ENCODE measurements at regions not wholly inside any gene's neighbourhood (a gene's known extent, or its start where the extent isn't known, plus 50 kb on each side); places are given as distances from the start of the nearest gene placed in this dataset.
"Not testable (repeated sequence)": the region's sequence is repeated elsewhere in the genome, so short reads cannot be mapped to it uniquely, and the experiment has no call there.

GRCh38 chr6:56815436-56815835 is 139.5 kb upstream of the BEND6 start:
- Histone ChIP-seq H3K4me1 (ENCODE audit: control insufficient read depth, insufficient read depth, low read length) (no peaks in the 10 kb centered on the region), H3K9ac (ENCODE audit: extremely low read depth, low read length, poor library complexity, severe bottlenecking) (no peak overlapping the region), H3K36me3 (ENCODE audit: control insufficient read depth, insufficient read depth, low read length) (no peaks in the 10 kb centered on the region), H3K4me3 (ENCODE audit: low read length) (no peak overlapping the region), H3K9me3 (ENCODE audit: control insufficient read depth, low read length) (no peaks in the 10 kb centered on the region), H3K27me3 (ENCODE audit: control insufficient read depth, insufficient read depth, low read length, poor library complexity, severe bottlenecking) (no peaks in the 10 kb centered on the region), H3K27ac (ENCODE audit: low read depth, low read length) (no peak overlapping the region)
- TF ChIP-seq, protein P1, sequence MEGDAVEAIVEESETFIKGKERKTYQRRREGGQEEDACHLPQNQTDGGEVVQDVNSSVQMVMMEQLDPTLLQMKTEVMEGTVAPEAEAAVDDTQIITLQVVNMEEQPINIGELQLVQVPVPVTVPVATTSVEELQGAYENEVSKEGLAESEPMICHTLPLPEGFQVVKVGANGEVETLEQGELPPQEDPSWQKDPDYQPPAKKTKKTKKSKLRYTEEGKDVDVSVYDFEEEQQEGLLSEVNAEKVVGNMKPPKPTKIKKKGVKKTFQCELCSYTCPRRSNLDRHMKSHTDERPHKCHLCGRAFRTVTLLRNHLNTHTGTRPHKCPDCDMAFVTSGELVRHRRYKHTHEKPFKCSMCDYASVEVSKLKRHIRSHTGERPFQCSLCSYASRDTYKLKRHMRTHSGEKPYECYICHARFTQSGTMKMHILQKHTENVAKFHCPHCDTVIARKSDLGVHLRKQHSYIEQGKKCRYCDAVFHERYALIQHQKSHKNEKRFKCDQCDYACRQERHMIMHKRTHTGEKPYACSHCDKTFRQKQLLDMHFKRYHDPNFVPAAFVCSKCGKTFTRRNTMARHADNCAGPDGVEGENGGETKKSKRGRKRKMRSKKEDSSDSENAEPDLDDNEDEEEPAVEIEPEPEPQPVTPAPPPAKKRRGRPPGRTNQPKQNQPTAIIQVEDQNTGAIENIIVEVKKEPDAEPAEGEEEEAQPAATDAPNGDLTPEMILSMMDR (conservative IDR thresholded peaks at IDR 0.05): no peak
- no peak overlapping the region for H3K27ac Mint-ChIP-seq
- no peak for DNase-seq
- no peaks in the 10 kb centered on the region for H3K9me3 Mint-ChIP-seq
- H3K27me3 Mint-ChIP-seq (ENCODE audit: insufficient read depth): no peaks in the 10 kb centered on the region
- H3K4me3 Mint-ChIP-seq: no peak overlapping the region
- H3K4me1 Mint-ChIP-seq: peaks cover 20% of the 10 kb centered on the region
- H3K36me3 Mint-ChIP-seq (ENCODE audit: low read depth): no peaks in the 10 kb centered on the region

- H3K4me3 Mint-ChIP-seq: no peak overlapping the region
- Histone ChIP-seq H3K4me3 (ENCODE audit: low read length) (no peak overlapping the region), H3K27ac (ENCODE audit: low read depth, low read length) (no peak overlapping the region), H3K27me3 (ENCODE audit: control insufficient read depth, insufficient read depth, low read length, poor library complexity, severe bottlenecking) (no peaks in the 10 kb centered on the region), H3K4me1 (ENCODE audit: control insufficient read depth, insufficient read depth, low read length) (no peaks in the 10 kb centered on the region), H3K36me3 (ENCODE audit: control insufficient read depth, insufficient read depth, low read length) (no peaks in the 10 kb centered on the region), H3K9ac (ENCODE audit: extremely low read depth, low read length, poor library complexity, severe bottlenecking) (no peak overlapping the region), H3K9me3 (ENCODE audit: control insufficient read depth, low read length) (no peaks in the 10 kb centered on the region)
- TF ChIP-seq, protein P1 (conservative IDR thresholded peaks at IDR 0.05): no peak
- no peak overlapping the region for H3K27ac Mint-ChIP-seq
- H3K36me3 Mint-ChIP-seq (ENCODE audit: low read depth): no peaks in the 10 kb centered on the region
- no peak for DNase-seq
- WGBS, 2 experiments (ENCODE audit: insufficient coverage in 1 of 2, insufficient read length in 1 of 2): 92 to 100% methylated on average over 1 to 7 of the region's 7 CpGs
- no peaks in the 10 kb centered on the region for H3K9me3 Mint-ChIP-seq
- peaks cover 20% of the 10 kb centered on the region for H3K4me1 Mint-ChIP-seq
- H3K27me3 Mint-ChIP-seq (ENCODE audit: insufficient read depth): no peaks in the 10 kb centered on the region
Observed at GRCh38 chr6:56814802-56815201, 140.1 kb upstream of the BEND6 start.

- Mint-ChIP-seq H3K27me3 (ENCODE audit: insufficient read depth) (no peaks in the 10 kb centered on the region), H3K9me3 (no peaks in the 10 kb centered on the region), H3K27ac (no peak overlapping the region), H3K4me3 (no peak overlapping the region), H3K4me1 (peaks cover 20% of the 10 kb centered on the region), H3K36me3 (ENCODE audit: low read depth) (no peaks in the 10 kb centered on the region)
- WGBS, 2 experiments (ENCODE audit: insufficient coverage in 1 of 2, insufficient read length in 1 of 2): 88 to 95% methylated on average over 2 to 3 of the region's 3 CpGs
- Histone ChIP-seq H3K27me3 (ENCODE audit: control insufficient read depth, insufficient read depth, low read length, poor library complexity, severe bottlenecking) (no peaks in the 10 kb centered on the region), H3K4me3 (ENCODE audit: low read length) (no peak overlapping the region), H3K27ac (ENCODE audit: low read depth, low read length) (no peak overlapping the region), H3K9me3 (ENCODE audit: control insufficient read depth, low read length) (no peaks in the 10 kb centered on the region), H3K9ac (ENCODE audit: extremely low read depth, low read length, poor library complexity, severe bottlenecking) (no peak overlapping the region), H3K4me1 (ENCODE audit: control insufficient read depth, insufficient read depth, low read length) (no peaks in the 10 kb centered on the region), H3K36me3 (ENCODE audit: control insufficient read depth, insufficient read depth, low read length) (no peaks in the 10 kb centered on the region)
- TF ChIP-seq, protein P1 (conservative IDR thresholded peaks at IDR 0.05): no peak
- no peak for DNase-seq
Observed at GRCh38 chr6:56814308-56814707, 140.6 kb upstream of the BEND6 start.

- H3K9ac ChIP-seq (ENCODE audit: extremely low read depth, low read length, poor library complexity, severe bottlenecking); H3K9me3 ChIP-seq (ENCODE audit: control insufficient read depth, low read length); H3K27me3 ChIP-seq (ENCODE audit: control insufficient read depth, insufficient read depth, low read length, poor library complexity, severe bottlenecking); H3K4me3 ChIP-seq (ENCODE audit: low read length); H3K27ac Mint-ChIP-seq; DNase-seq; H3K9me3 Mint-ChIP-seq; H3K36me3 ChIP-seq (ENCODE audit: control insufficient read depth, insufficient read depth, low read length); H3K36me3 Mint-ChIP-seq (ENCODE audit: low read depth); H3K27ac ChIP-seq (ENCODE audit: low read depth, low read length); H3K4me3 Mint-ChIP-seq; H3K4me1 ChIP-seq (ENCODE audit: control insufficient read depth, insufficient read depth, low read length); H3K27me3 Mint-ChIP-seq (ENCODE audit: insufficient read depth): not testable (repeated sequence)
- H3K4me1 Mint-ChIP-seq: peaks cover 28% of the 10 kb centered on the region
- WGBS, 2 experiments (ENCODE audit: insufficient coverage in 1 of 2, insufficient read length in 1 of 2): no CpG with 5 or more reads among the region's 3 CpGs
Observed at GRCh38 chr6:56812851-56813250, 142.1 kb upstream of the BEND6 start.
